Astrocyte of the hippocampus (primary cell): ENCODE measurements at regions not wholly inside any gene's neighbourhood (a gene's known extent, or its start where the extent isn't known, plus 50 kb on each side); places are given as distances from the start of the nearest gene placed in this dataset.

Experiments
- DNase-seq: peaks from one replicate; pipeline ENCODE4 v3.0.0; 2011; ENCODE audit warnings: low read depth, low spot score

DNA sequence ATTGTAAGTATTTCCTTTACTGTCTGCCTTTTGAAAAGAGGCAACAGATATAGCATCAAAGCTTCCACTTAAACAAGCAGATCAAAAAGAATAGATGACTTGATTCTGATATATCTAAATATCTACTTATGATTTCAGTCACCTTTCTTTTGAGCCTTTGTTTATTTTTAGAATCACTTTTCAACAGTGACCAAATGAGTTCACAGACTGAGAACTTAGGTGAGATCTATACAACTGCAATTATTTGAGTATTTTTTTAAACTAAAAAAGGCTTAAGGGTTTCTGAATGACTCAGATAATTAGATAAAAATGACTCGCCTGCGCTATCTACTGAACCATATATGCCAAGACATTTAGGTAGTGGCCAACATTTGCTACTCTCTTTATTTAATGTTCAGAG, 166.7 kb upstream of the KCNIP4 start:
- no peak for DNase-seq

- no peak for DNase-seq
These were observed 155.2 kb upstream of the KCNIP4 start for GRCh38 chr4:22103768-22104167.

DNA sequence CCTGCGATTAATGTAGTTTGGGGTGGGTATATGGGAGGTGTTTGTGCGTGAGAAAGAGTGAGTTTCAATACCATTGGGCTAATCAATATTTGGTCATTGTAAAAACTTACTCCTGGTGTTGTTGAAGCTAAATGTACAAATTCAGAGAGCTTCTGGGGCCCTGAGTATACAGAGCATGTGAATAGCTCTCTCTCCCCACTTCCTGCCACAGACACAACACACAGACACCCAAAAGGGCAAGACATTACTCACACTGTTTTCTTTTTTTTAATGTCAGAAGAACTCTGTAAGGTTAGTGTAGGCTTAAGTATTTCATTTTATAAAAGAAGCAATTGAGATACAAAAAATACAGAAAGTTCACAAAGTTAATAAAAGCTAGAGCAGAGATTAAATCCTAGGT, 151.3 kb upstream of the KCNIP4 start:
- DNase-seq, result peak; percentile 20

DNA sequence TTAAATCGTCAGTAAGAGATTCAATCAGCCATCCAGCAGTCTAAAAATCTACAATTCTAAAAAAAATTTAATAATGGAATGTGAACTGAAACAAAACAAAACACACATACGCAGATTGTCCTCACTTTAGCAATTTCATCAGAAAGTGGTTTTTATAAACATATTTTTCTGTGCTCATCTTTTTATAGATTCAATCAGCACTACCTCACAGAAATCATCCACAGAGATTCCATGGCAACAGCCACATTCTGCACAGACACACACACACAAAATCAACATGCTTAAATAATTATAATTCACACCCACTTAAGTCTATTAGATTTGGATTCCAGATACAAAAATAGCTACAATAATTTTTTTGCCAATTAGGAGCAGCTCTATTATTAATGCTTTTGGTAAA, 149.0 kb upstream of the KCNIP4 start:
- DNase-seq, result no peak

DNA sequence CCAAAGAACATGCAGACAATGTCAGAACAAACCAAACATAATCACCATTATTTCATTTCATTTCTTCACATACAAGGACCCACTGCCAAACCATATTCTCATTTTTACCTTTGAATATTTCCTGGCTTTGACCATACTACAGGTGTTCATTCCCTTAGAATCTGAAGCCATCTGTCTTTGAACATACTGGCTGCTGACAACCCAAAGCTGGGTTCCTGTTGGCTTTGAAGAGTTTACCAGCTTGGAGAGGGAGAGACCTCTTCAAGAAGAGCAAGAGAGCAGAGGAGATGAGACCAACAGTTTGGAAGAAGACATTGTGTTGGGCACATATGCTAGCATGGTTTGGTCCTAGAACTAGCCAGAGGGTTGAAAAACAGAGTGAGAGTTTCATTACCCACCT, 145.6 kb upstream of the KCNIP4 start:
- DNase-seq, result no peak

DNA sequence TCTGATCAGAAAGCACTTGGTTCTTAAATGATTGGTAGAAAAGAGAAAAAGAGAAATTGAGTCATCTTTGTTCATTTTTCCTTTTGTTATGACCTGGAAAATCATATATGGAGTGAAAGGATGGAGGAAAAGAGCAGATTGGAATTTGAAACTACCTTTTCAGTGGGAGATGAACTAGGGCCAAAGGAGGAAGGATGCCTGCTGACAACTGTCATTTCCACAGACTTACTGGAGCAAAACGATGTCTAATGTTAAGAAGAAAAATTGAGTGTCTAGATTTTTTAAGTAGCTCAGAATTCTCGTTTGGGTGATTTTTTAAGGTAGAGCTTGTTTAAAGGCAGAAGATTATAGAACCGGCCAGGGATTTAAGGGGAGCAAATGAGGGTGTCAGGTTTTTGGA, 144.6 kb upstream of the KCNIP4 start:
- no peak for DNase-seq

DNA sequence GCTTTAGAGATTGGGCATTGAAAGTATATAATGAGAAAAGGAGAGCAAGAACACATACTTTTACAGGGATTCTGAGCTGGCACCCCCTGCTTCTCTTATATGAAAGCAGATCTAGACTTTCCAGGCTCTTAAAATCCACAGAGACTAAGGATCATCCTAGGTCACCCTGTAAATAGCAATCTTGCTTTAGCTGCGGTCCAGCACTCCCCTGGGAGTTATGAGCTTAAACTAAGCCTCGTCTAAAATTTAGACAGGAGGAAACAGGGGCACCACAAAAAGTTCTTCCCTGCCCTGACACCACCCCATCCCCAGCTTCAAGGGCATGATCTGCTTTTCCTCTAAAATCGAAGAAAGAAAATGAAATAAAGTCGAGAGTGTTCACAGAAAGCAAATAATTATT, 143.3 kb upstream of the KCNIP4 start:
- no peak for DNase-seq

- DNase-seq, result no peak
These were observed 142.8 kb upstream of the KCNIP4 start for GRCh38 chr4:22091352-22091717.

- DNase-seq, result peak; percentile 2
These were observed 142.2 kb upstream of the KCNIP4 start for GRCh38 chr4:22090661-22091351.

DNA sequence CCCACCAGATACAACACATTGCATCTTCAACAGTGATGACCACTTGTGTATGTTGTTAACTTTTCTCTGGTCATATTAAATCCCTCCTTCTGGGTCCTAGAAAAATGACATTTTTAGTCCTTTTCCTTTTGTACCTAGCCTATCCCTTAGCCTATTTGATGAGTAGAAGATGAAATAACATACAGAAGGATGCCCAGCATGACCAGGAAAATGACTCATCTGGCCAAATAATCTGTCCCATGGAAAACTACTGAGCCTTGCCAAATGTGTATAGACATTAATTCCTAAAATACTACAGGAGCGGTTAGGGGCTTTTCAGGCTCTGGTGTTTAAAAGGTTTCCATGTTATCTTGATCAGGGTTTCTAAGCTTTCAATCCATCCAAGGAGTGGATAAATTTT, 129.0 kb upstream of the KCNIP4 start:
- DNase-seq, result no peak

- DNase-seq, result no peak
These were observed 124.2 kb upstream of the KCNIP4 start for GRCh38 chr4:22072726-22073125.

GRCh38 chr4:22072240-22072639, 123.7 kb upstream of the KCNIP4 start:
- DNase-seq, result no peak

- DNase-seq, result no peak
These were observed 123.2 kb upstream of the KCNIP4 start for GRCh38 chr4:22071749-22072148.

- DNase-seq, result no peak
These were observed 121.7 kb upstream of the KCNIP4 start for GRCh38 chr4:22070256-22070655.

DNA sequence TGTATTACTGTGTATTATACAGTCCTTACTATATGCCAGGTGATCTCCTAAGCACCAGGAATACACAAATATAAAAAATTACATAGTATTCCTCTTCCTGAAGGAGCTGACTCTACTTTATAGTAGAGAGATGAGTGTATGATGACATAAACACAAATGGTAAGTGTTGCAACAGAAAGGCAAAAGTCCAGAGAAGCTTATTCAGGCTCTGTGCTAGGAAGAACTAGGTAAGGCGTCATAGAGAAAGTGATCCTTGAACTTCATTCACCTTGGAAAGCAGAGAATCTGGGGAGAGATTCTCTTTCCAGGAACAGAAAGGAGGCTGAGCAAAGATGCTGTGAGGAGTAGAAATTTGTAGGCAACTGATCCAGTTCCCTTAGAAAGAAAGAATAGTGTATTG, 115.0 kb upstream of the KCNIP4 start:
- no peak for DNase-seq

- DNase-seq, result no peak
These were observed 114.1 kb upstream of the KCNIP4 start for GRCh38 chr4:22062676-22063075.

DNA sequence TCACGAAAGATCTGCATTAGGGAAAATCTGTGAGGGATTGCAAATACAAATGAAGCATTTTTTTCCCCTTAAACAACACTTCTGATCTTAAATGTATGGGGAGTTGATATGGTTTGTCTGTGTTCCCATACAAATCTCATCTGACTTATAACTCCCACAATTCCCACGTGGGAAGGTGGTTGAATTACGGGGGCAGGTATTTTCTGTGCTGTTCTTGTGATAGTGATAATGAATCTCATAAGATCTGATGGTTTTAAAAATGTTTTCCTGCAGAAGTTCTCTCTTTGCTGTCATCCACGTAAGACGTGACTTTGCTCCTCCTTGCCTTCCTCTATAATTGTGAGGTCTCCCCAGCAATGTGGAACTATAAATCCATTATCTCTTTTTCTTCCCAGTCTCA, 107.4 kb upstream of the KCNIP4 start:
- no peak for DNase-seq

DNA sequence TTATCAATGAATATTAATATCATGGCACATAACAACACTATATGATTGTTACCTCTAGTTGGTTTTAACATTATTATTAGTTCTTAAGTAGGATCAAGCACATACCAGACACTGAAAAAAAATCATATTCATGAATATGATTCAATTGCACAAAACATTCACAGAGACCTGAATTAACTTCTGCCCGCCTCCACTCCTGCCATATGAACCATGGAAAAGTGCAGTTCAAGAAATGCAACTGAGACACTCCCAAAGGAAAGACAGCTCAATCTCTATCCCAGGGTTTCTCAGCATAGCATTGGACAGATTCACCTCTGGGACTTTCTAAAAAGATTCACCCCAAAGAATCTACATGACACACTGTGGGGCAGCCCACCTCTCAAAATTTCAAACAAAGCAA, 103.5 kb upstream of the KCNIP4 start:
- DNase-seq, result no peak

- DNase-seq, result no peak
These were observed 99.8 kb upstream of the KCNIP4 start for GRCh38 chr4:22048323-22048722.

DNA sequence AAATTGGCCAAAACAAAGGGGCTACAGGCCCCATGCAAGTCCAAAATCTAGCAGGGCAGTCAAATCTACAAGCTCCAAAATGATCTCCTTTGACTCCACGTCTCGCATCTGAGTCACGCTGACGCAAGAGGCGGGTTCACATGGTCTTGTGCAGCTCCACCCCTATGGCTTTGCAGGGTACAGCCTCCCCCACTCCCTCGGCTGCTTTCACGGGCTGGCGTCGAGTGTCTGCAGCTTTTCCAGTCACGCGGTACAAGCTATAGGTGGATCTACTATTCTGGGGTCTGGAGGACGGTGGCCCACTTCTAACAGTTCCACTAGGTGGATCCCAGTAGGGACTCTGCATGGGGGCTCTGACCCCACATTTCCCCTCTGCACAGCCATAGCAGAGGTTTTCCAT, 99.2 kb upstream of the KCNIP4 start:
- DNase-seq, result no peak

DNA sequence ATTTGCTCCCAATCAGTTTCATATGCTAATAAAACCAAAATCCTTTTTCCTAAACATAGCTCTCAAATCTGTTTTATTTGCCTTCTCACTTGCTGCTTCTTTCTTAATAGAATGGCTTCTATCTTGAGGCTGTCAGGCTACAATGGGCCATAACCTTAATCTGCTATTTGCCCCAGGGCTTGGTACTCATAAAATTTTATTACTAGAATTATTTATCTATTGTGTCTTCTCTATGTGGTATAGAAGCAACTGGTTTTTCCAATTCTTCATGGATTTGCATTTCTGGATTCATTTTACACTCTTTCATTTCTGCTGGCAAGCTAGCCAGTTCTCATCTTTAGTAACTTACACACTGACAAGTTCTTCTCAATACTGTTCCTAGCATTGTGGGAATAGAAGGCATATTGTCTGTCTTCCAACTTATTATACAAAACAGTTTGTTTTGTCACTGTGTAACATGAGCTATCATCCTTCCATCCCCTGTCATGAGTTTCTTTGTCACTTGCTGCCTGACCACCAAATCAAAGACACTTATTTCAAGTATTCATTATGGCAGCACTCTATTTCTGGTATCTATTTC, 96.6 kb upstream of the KCNIP4 start:
- no peak for DNase-seq

GRCh38 chr4:22031423-22031822, 82.9 kb upstream of the KCNIP4 start:
- DNase-seq, result no peak

GRCh38 chr4:22030881-22031280, 82.3 kb upstream of the KCNIP4 start:
- DNase-seq, result no peak

DNA sequence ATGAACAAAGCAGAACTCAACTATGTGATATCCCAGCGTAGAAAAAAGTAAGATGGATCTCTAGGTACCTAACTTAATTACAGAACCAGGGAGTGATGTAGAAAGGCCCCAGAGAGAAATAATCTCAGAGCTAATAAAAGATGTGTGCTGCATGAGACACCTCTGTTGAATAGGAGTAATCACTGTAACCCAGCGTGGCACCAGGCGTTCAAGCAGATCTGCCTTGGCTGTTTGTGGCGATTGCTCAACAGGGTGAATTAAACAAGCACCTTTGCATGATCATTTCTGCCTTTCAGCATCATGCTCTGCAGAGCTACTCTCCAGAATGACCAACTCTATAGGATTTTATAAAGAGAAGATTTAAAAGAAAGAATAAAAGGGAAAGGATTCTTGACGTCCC, 81.7 kb upstream of the KCNIP4 start:
- no peak for DNase-seq
